SK-N-MC (cell line): ENCODE measurements at regions not wholly inside any gene's neighbourhood (a gene's known extent, or its start where the extent isn't known, plus 50 kb on each side); places are given as distances from the start of the nearest gene placed in this dataset.

Experiments used
- EZH2 ChIP-seq: fragments of 200-600 bp; sonication (generic); IDR thresholded peaks from one replicate; pipeline ENCODE4 v1.6.1; 2017; ENCODE audit warnings: antibody characterized with exemption
- FOXP2 ChIP-seq: optimal IDR thresholded peaks from 2 replicates; pipeline ENCODE3; 2011; ENCODE audit warnings: mild to moderate bottlenecking, moderate library complexity; ENCODE audit not compliant: insufficient read depth; ENCODE audit errors: extremely low read length, control extremely low read depth
- POLR2AphosphoS5 ChIP-seq: IDR thresholded peaks from 2 replicates; pipeline ENCODE4 v1.6.1; 2012; ENCODE audit warnings: mild to moderate bottlenecking, low read depth, low read length, borderline replicate concordance

GRCh38 chr14:34029921-34030334 lies 79.1 kb upstream of the EGLN3 start:
- TF ChIP-seq POLR2AphosphoS5 (no peak), EZH2 (no peak), FOXP2 (no peak)
